NCI-H460 (cell line): ENCODE measurements at regions not wholly inside any gene's neighbourhood (a gene's known extent, or its start where the extent isn't known, plus 50 kb on each side); places are given as distances from the start of the nearest gene placed in this dataset.
"Not testable (repeated sequence)": the region's sequence is repeated elsewhere in the genome, so short reads cannot be mapped to it uniquely, and the experiment has no call there.

Experiments
- DNase-seq: peaks from one replicate; pipeline ENCODE4 v3.0.0-alpha.2; 2016; ENCODE audit warnings: low read depth; ENCODE audit errors: extremely low read depth
- small RNA-seq, 2 experiments: library from RNA; depleted of rRNA; stranded (forward); fragments of <200 nt; gene quantifications; one replicate each; pipeline ENCODE3, GENCODE V24; 2014

GRCh38 chr13:50745542-50746115, 97.9 kb downstream of the DLEU7 start:
- no peak for DNase-seq

GRCh38 chr13:50747737-50748350, 95.6 kb downstream of the DLEU7 start:
- no peak for DNase-seq

GRCh38 chr13:50753221-50753620, 90.3 kb downstream of the DLEU7 start:
- not testable (repeated sequence) for DNase-seq

GRCh38 chr13:50755862-50756685, 87.4 kb downstream of the DLEU7 start:
- DNase-seq: not testable (repeated sequence)

- no peak for DNase-seq
These were observed 86.5 kb downstream of the DLEU7 start for GRCh38 chr13:50757008-50757407.

GRCh38 chr13:50758796-50759195, 84.7 kb downstream of the DLEU7 start:
- DNase-seq: no peak

- DNase-seq: no peak
These were observed 82.7 kb downstream of the DLEU7 start for GRCh38 chr13:50760751-50761150.

GRCh38 chr13:50761406-50761805, 82.1 kb downstream of the DLEU7 start:
- no peak for DNase-seq

GRCh38 chr13:50762969-50763567, 80.4 kb downstream of the DLEU7 start:
- no peak for DNase-seq

GRCh38 chr13:50766013-50766412, 77.5 kb downstream of the DLEU7 start:
- DNase-seq: no peak

- no peak for DNase-seq
These were observed 76.8 kb downstream of the DLEU7 start for GRCh38 chr13:50766695-50767094.

GRCh38 chr13:50772881-50773280, 70.6 kb downstream of the DLEU7 start:
- DNase-seq: not testable (repeated sequence)

Small RNA genes in the stretch of these regions (small RNA-seq; reads per million reads assigned to genes)
- gene RF02109 (0 reads per million in 2 experiments), gene RF02110 (0 reads per million in 2 experiments)
